MM.1S (cell line): ENCODE measurements at regions not wholly inside any gene's neighbourhood (a gene's known extent, or its start where the extent isn't known, plus 50 kb on each side); places are given as distances from the start of the nearest gene placed in this dataset.
A peak's percentile ranks its signal among the peaks of the same experiment; 100 is the strongest.

ENCODE experiments used
- DNase-seq: peaks from one replicate; pipeline ENCODE4 v3.0.0-alpha.2; 2015
- H2AFZ ChIP-seq: fragments of 300-600 bp; sonication (generic); 2 replicates; pipeline ENCODE4 v1.6.0; 2016; ENCODE audit warnings: antibody characterized with exemption, low read length
- H3F3A ChIP-seq: fragments of 300-600 bp; sonication (generic); 2 replicates; pipeline ENCODE4 v1.6.1; 2016; ENCODE audit warnings: mild to moderate bottlenecking, antibody characterized with exemption, low read length, moderate library complexity, mixed read lengths; ENCODE audit not compliant: insufficient read depth
- H3K27ac ChIP-seq: fragments of 300-600 bp; sonication (generic); 2 replicates; pipeline ENCODE4 v1.5.1; 2016; ENCODE audit warnings: mild to moderate bottlenecking, low read length
- H3K27me3 ChIP-seq: fragments of 300-600 bp; sonication (generic); replicated peaks from 2 replicates; pipeline ENCODE4 v1.6.0; 2016; ENCODE audit warnings: low read length; ENCODE audit not compliant: insufficient read depth
- H3K36me3 ChIP-seq: fragments of 300-600 bp; sonication (generic); replicated peaks from 2 replicates; pipeline ENCODE4 v1.6.1; 2016; ENCODE audit warnings: mild to moderate bottlenecking, low read length, mixed read lengths; ENCODE audit not compliant: insufficient read depth
- H3K4me1 ChIP-seq: fragments of 300-600 bp; sonication (generic); 2 replicates; pipeline ENCODE4 v1.6.1; 2016; ENCODE audit warnings: low read length, mixed read lengths
- H3K4me2 ChIP-seq: fragments of 300-600 bp; sonication (generic); 2 replicates; pipeline ENCODE4 v1.6.0; 2016; ENCODE audit warnings: low read depth, low read length
- H3K4me3 ChIP-seq: fragments of 300-600 bp; sonication (generic); 2 replicates; pipeline ENCODE4 v1.5.1; 2016; ENCODE audit warnings: low read length, mixed read lengths
- H3K79me2 ChIP-seq: fragments of 300-600 bp; sonication (generic); 2 replicates; pipeline ENCODE4 v1.6.1; 2016; ENCODE audit warnings: mixed run types, low read length, mixed read lengths
- H3K9ac ChIP-seq: fragments of 300-600 bp; sonication (generic); 2 replicates; pipeline ENCODE4 v1.6.1; 2016; ENCODE audit warnings: low read length, mixed read lengths
- H3K9me2 ChIP-seq: fragments of 300-600 bp; sonication (generic); replicated peaks from 2 replicates; pipeline ENCODE4 v1.6.1; 2016; ENCODE audit warnings: mild to moderate bottlenecking, low read length, mixed read lengths; ENCODE audit not compliant: insufficient read depth
- H3K9me3 ChIP-seq: fragments of 300-600 bp; sonication (generic); replicated peaks from 2 replicates; pipeline ENCODE4 v1.6.1; 2016; ENCODE audit warnings: mild to moderate bottlenecking, low read length, mixed read lengths; ENCODE audit not compliant: insufficient read depth
- H4K20me1 ChIP-seq: fragments of 300-600 bp; sonication (generic); 2 replicates; pipeline ENCODE4 v1.6.1; 2016; ENCODE audit warnings: mild to moderate bottlenecking, low read length, moderate library complexity, mixed read lengths; ENCODE audit not compliant: insufficient read depth
- CTCF ChIP-seq: fragments of 300-600 bp; sonication (generic); IDR thresholded peaks from 2 replicates; pipeline ENCODE4 v1.5.1; 2016; ENCODE audit warnings: antibody characterized with exemption, low read length, mixed read lengths
- EZH2 ChIP-seq: fragments of 300-600 bp; sonication (generic); optimal IDR thresholded peaks from 2 replicates; pipeline ENCODE3; 2017; ENCODE audit warnings: low read depth, mild to moderate bottlenecking, antibody characterized with exemption, low read length, mixed read lengths
- EZH2phosphoT487 ChIP-seq: fragments of 300-600 bp; sonication (generic); IDR thresholded peaks from 2 replicates; pipeline ENCODE4 v1.6.1; 2018; ENCODE audit warnings: antibody characterized with exemption, low read length

- no peak overlapping the region for H3K9ac ChIP-seq
- H3K9me2 ChIP-seq, result no peaks in the 10 kb centered on the region
- DNase-seq, result no peak
- no peaks in the 10 kb centered on the region for H4K20me1 ChIP-seq
- H3K4me2 ChIP-seq, result no peak overlapping the region
- peaks cover 15% of the 10 kb centered on the region for H3K4me1 ChIP-seq
- H3K36me3 ChIP-seq, result no peaks in the 10 kb centered on the region
- no peak overlapping the region for H3K4me3 ChIP-seq
- TF ChIP-seq EZH2, result no peak
- H3F3A ChIP-seq, result peaks cover 8% of the 10 kb centered on the region
- H2AFZ ChIP-seq, result no peak overlapping the region
- no peak overlapping the region for H3K27ac ChIP-seq
- no peaks in the 10 kb centered on the region for H3K79me2 ChIP-seq
- no peaks in the 10 kb centered on the region for H3K27me3 ChIP-seq
- no peaks in the 10 kb centered on the region for H3K9me3 ChIP-seq
These were observed 87.0 kb upstream of the C1orf21 start for GRCh38 chr1:184299796-184300195.

GRCh38 chr1:184300446-184300845 is 86.4 kb upstream of the C1orf21 start:
- Histone ChIP-seq H3K79me2 (no peaks in the 10 kb centered on the region), H3K4me1 (peaks cover 15% of the 10 kb centered on the region), H4K20me1 (no peaks in the 10 kb centered on the region), H3K27ac (no peak overlapping the region), H3K4me2 (no peak overlapping the region), H3K9ac (no peak overlapping the region), H3K9me3 (no peaks in the 10 kb centered on the region), H3K27me3 (no peaks in the 10 kb centered on the region), H3K9me2 (no peaks in the 10 kb centered on the region), H3F3A (peaks cover 8% of the 10 kb centered on the region), H3K36me3 (no peaks in the 10 kb centered on the region), H3K4me3 (no peak overlapping the region), H2AFZ (no peak overlapping the region)
- DNase-seq, result no peak
- TF ChIP-seq CTCF, result no peak
- TF ChIP-seq EZH2phosphoT487, result no peak
- TF ChIP-seq EZH2, result no peak

DNA sequence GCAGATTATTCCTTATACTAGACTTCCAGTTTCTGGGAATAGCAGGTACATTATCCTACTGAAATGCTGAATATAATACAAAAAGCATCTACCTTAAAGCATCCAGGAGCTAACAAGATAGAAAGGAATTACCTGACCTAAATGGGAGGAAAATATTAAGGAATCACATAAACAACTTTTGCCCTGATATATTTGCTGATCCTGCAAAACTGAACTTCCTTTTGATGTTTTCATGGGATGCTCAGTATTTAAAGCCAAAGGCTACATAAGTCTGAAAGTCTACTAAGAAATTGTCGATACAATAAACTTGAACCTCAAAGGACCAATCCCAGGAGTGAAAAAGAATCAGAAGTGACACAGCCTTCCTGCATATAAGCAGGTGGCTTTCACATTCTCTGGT is 85.6 kb upstream of the C1orf21 start:
- peaks cover 15% of the 10 kb centered on the region for H3K4me1 ChIP-seq
- no peaks in the 10 kb centered on the region for H3K9me3 ChIP-seq
- no peaks in the 10 kb centered on the region for H3K36me3 ChIP-seq
- no peak overlapping the region for H3K4me3 ChIP-seq
- H3K9me2 ChIP-seq, result no peaks in the 10 kb centered on the region
- no peaks in the 10 kb centered on the region for H3K27me3 ChIP-seq
- peak overlapping the region; percentile 4; the same call in 1 of the 2 replicates for H2AFZ ChIP-seq
- H3K79me2 ChIP-seq, result no peaks in the 10 kb centered on the region
- peaks cover 8% of the 10 kb centered on the region for H3F3A ChIP-seq
- no peak overlapping the region for H3K27ac ChIP-seq
- DNase-seq, result peak; percentile 39
- peak overlapping the region; percentile 3; the same call in 1 of the 2 replicates for H3K4me2 ChIP-seq
- TF ChIP-seq EZH2phosphoT487, result no peak
- TF ChIP-seq EZH2, result no peak
- no peak for TF ChIP-seq CTCF
- no peak overlapping the region for H3K9ac ChIP-seq
- H4K20me1 ChIP-seq, result no peaks in the 10 kb centered on the region

DNA sequence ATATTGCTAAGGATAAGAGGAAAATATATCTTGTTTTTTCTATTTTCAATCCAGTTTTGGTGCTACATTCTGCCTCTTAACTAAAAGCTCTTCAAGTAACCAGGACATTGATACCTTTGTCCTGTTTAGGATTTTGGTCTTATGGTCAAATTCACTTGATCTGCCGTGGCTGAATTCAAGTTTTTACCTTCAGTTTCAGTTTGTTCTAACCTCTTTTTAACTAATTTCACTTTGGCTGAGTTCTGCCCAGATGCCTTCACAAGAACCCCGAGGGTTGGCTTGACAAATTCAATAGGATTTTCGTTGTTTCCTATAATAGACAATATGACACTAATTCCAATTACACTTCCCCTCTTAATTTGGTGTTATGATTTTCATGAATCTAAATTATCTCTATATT is 84.5 kb upstream of the C1orf21 start:
- Histone ChIP-seq H3K36me3 (no peaks in the 10 kb centered on the region), H3K27ac (peak overlapping the region; percentile 22; the same call in 1 of the 2 replicates), H3F3A (peaks cover 8% of the 10 kb centered on the region), H2AFZ (peak overlapping the region; percentile 29), H3K4me1 (peaks cover 15% of the 10 kb centered on the region), H4K20me1 (no peaks in the 10 kb centered on the region), H3K27me3 (no peaks in the 10 kb centered on the region), H3K9ac (peak overlapping the region; percentile 15; the same call in 1 of the 2 replicates), H3K4me3 (peak overlapping the region; percentile 43), H3K9me2 (no peaks in the 10 kb centered on the region), H3K79me2 (no peaks in the 10 kb centered on the region), H3K4me2 (peak overlapping the region; percentile 70), H3K9me3 (no peaks in the 10 kb centered on the region)
- TF ChIP-seq EZH2 (no peak), CTCF (no peak), EZH2phosphoT487 (no peak)
- DNase-seq, result peak; percentile 85
